BE2C (cell line): ENCODE measurements at regions not wholly inside any gene's neighbourhood (a gene's known extent, or its start where the extent isn't known, plus 50 kb on each side); places are given as distances from the start of the nearest gene placed in this dataset.

Source experiments
- DNase-seq: peaks from one replicate; pipeline ENCODE4 v3.0.0-alpha.2; 2020
- H3K27me3 ChIP-seq: fragments of 250-450 bp; sonication (Bioruptor Pico); 2 replicates; pipeline ENCODE4 v1.5.1; 2020; ENCODE audit warnings: mild to moderate bottlenecking
- H3K36me3 ChIP-seq: fragments of 250-450 bp; sonication (Bioruptor Pico); 2 replicates; pipeline ENCODE4 v1.5.1; 2020; ENCODE audit warnings: mild to moderate bottlenecking
- H3K4me1 ChIP-seq: fragments of 250-450 bp; sonication (Bioruptor Pico); 2 replicates; pipeline ENCODE4 v1.5.1; 2020
- H3K4me3 ChIP-seq: 2 replicates; pipeline ENCODE4 v1.5.1; 2011; ENCODE audit warnings: low read depth, low read length
- H3K9me3 ChIP-seq: fragments of 250-450 bp; sonication (Bioruptor Pico); 2 replicates; pipeline ENCODE4 v1.5.1; 2020
- TF ChIP-seq, protein P1 (sequence below): IDR thresholded peaks from 2 replicates; pipeline ENCODE4 v1.5.1; 2012; ENCODE audit warnings: mild to moderate bottlenecking, low read depth, low read length

DNA sequence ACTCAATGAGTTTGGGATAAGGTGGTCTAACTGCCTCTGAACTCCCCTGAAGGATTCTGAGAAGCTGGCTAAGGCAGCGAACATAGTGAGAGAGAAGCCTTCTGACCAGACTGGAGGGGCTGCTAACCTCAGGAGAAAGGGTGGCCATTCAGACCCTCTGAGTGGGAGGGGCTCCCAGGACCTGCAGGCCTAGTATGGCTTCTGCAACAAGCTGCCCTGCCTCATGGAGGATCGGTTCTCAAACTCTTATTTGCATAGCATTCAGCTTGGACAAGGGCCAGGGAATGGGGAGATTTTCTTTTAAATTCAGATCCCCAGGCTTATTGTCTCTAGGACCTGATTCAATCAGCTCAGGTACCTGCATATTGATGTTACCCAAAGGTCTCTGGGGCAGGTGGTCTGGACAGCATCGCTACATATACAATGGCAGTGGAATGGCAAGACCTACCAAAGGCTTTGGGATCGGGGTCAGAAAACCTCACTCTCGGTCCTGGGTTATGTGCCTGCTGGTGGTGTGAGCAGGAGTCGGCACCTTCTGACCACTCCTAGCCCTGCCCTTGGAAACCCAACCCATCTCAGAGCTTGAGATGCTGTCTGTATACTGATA is 599.1 kb downstream of the BRD1 start:
- H3K4me1 ChIP-seq = no peaks in the 10 kb centered on the region
- no peak for DNase-seq
- H3K27me3 ChIP-seq = no peaks in the 10 kb centered on the region
- no peak overlapping the region for H3K4me3 ChIP-seq
- TF ChIP-seq, protein P1, sequence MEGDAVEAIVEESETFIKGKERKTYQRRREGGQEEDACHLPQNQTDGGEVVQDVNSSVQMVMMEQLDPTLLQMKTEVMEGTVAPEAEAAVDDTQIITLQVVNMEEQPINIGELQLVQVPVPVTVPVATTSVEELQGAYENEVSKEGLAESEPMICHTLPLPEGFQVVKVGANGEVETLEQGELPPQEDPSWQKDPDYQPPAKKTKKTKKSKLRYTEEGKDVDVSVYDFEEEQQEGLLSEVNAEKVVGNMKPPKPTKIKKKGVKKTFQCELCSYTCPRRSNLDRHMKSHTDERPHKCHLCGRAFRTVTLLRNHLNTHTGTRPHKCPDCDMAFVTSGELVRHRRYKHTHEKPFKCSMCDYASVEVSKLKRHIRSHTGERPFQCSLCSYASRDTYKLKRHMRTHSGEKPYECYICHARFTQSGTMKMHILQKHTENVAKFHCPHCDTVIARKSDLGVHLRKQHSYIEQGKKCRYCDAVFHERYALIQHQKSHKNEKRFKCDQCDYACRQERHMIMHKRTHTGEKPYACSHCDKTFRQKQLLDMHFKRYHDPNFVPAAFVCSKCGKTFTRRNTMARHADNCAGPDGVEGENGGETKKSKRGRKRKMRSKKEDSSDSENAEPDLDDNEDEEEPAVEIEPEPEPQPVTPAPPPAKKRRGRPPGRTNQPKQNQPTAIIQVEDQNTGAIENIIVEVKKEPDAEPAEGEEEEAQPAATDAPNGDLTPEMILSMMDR = no peak
- no peaks in the 10 kb centered on the region; the same call in 1 of the 2 replicates for H3K9me3 ChIP-seq
- H3K36me3 ChIP-seq = no peaks in the 10 kb centered on the region

DNA sequence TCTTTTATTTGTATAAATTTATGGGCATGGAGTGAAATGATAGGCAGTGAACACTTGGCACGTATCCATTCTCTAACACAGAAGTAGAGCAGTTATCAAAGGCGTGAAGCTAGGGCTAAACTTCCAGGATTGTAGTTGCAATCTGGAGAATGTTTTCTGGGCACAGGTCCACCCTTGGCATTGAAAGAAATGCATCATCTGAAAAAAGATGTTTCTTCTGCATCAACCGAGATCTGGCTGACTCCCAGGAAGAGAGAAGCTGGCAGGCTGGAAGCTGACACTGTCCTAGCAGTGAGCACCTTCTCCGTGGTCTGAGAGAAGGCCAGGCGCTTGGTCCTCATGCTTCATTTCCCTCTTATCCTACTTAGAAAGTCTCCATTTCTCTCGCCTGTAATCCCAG is 600.0 kb downstream of the BRD1 start:
- TF ChIP-seq, protein P1 = no peak
- no peaks in the 10 kb centered on the region for H3K36me3 ChIP-seq
- no peak for DNase-seq
- no peaks in the 10 kb centered on the region; the same call in 1 of the 2 replicates for H3K9me3 ChIP-seq
- H3K27me3 ChIP-seq = no peaks in the 10 kb centered on the region
- H3K4me3 ChIP-seq = no peak overlapping the region
- no peaks in the 10 kb centered on the region for H3K4me1 ChIP-seq

DNA sequence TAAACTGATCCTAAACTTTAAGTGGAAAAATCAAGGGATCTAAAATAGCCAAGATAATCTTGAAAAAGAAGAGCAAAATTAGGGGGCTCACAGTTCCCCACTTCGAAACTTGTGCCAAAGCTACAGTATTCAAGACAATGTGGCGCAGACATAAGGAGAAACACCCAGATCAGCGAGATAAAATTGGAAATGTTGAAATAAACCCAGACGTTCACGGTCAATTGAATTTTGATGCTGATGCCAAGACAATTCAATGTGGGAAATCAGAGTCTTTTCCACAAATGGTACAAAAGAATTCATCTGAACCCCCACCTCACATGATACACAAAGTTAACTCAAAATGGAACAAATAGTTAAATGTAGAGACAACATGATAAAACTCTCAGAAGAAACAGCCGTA is 601.6 kb downstream of the BRD1 start:
- Histone ChIP-seq H3K36me3 (no peaks in the 10 kb centered on the region), H3K4me1 (no peaks in the 10 kb centered on the region), H3K27me3 (no peaks in the 10 kb centered on the region), H3K4me3 (no peak overlapping the region), H3K9me3 (no peaks in the 10 kb centered on the region)
- no peak for DNase-seq
- TF ChIP-seq, protein P1 = no peak

DNA sequence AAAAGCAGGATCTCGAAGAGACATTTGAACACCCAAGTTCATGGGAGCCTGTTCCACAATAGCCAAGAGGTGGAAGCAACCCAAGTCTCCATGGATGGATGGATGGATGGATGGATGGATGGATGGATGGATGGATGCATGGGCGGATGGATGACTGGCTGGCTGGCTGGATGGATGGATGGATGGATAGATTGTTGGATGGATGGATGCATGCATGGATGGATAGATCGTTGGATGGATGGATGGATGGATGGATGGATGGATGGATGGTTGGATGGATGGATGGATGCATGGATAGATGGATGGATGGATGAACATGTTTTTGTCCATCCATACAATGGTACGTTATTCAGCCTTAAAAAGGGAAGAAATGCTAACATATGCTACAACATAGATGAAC is 603.4 kb downstream of the BRD1 start:
- Histone ChIP-seq H3K4me3 (no peak overlapping the region), H3K4me1 (no peaks in the 10 kb centered on the region), H3K9me3 (no peaks in the 10 kb centered on the region), H3K36me3 (no peaks in the 10 kb centered on the region), H3K27me3 (no peaks in the 10 kb centered on the region)
- TF ChIP-seq, protein P1 = no peak
- DNase-seq = no peak

DNA sequence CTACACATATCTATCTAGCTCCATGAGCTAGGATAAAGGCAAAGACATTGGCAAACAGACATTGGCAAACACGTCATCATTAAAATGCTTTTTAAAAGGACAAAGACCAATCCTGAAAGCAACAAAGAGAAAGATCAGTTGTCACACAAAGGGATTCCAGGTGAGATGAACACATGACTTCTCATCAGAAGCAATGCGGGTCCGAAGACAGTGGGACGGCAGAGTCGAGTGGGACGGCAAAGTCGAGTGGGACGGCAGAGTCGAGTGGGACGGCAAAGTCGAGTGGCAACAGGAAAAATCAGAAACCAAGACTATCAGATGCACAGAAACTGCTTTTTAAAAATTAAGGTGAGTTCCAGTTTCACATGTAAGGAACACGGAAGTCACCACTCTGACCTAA is 609.5 kb downstream of the BRD1 start:
- TF ChIP-seq, protein P1 = no peak

DNA sequence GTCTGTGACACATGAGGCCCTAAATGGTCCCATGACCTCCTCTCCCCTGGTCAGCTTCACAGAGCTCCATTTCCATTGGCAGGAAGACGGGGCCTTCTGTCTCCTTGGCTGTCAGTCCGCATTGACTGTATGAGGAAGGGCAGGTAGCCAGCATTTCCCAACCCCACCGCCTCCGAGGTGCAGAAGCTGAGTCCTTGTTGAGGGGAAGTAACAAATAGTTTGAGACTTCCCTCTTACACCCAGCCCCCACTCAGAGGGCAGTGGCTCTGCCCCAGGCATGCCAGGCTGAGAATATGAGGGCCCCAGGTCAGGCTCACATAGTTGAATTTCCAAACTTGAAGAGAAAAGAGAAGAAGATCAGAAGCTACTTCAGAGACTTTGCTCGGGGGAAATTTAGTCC is 611.1 kb downstream of the BRD1 start:
- DNase-seq = no peak
- TF ChIP-seq, protein P1 = no peak

More for the DNA sequence above, 609.5 kb downstream of the BRD1 start:
- Histone ChIP-seq H3K4me1 (no peaks in the 10 kb centered on the region), H3K36me3 (no peaks in the 10 kb centered on the region), H3K9me3 (peaks cover 3% of the 10 kb centered on the region), H3K27me3 (no peaks in the 10 kb centered on the region), H3K4me3 (no peak overlapping the region)
- no peak for DNase-seq

More for the DNA sequence above, 611.1 kb downstream of the BRD1 start:
- peaks cover 3% of the 10 kb centered on the region for H3K9me3 ChIP-seq
- no peaks in the 10 kb centered on the region for H3K27me3 ChIP-seq
- no peaks in the 10 kb centered on the region for H3K4me1 ChIP-seq
- H3K4me3 ChIP-seq = no peak overlapping the region
- no peaks in the 10 kb centered on the region for H3K36me3 ChIP-seq
